GM23338 (cell line): ENCODE measurements at regions not wholly inside any gene's neighbourhood (a gene's known extent, or its start where the extent isn't known, plus 50 kb on each side); places are given as distances from the start of the nearest gene placed in this dataset.

Experiments
- ATAC-seq: fragments of 200-7000 bp; cut with Tn5 transposase; 3 replicates; pipeline ENCODE4 v1.9.1; 2020
- DNase-seq: peaks from one replicate; pipeline ENCODE4 v3.0.0-alpha.2; 2015; ENCODE audit warnings: low spot score
- H2AFZ ChIP-seq: fragments of 200-600 bp; sonication (generic); 2 replicates; pipeline ENCODE4 v1.8.0; 2016; ENCODE audit warnings: antibody characterized with exemption, mild to moderate bottlenecking, moderate library complexity
- H3F3A ChIP-seq: fragments of 200-600 bp; sonication (generic); replicated peaks from 2 replicates; pipeline ENCODE4 v1.8.0; 2017; ENCODE audit warnings: antibody characterized with exemption, mixed run types, low read depth
- H3K27ac ChIP-seq: fragments of 200-600 bp; sonication (generic); 2 replicates; pipeline ENCODE4 v1.6.1; 2016; ENCODE audit warnings: low read depth
- H3K27me3 ChIP-seq: fragments of 200-600 bp; sonication (generic); 2 replicates; pipeline ENCODE4 v1.8.0; 2016; ENCODE audit warnings: mild to moderate bottlenecking, mixed run types, moderate library complexity; ENCODE audit not compliant: insufficient read depth
- H3K36me3 ChIP-seq: fragments of 200-600 bp; sonication (generic); 2 replicates; pipeline ENCODE4 v1.8.0; 2016; ENCODE audit warnings: mild to moderate bottlenecking; ENCODE audit not compliant: insufficient read depth
- H3K4me1 ChIP-seq: fragments of 200-600 bp; sonication (generic); 2 replicates; pipeline ENCODE4 v1.8.0; 2016; ENCODE audit warnings: mild to moderate bottlenecking, moderate library complexity; ENCODE audit not compliant: insufficient read depth
- H3K4me2 ChIP-seq: fragments of 200-600 bp; sonication (generic); 2 replicates; pipeline ENCODE4 v1.7.1; 2017; ENCODE audit warnings: mixed run types
- H3K4me3 ChIP-seq: fragments of 200-600 bp; sonication (generic); 2 replicates; pipeline ENCODE4 v1.6.1; 2016; ENCODE audit warnings: mixed run types
- H3K79me2 ChIP-seq: fragments of 200-600 bp; sonication (generic); replicated peaks from 2 replicates; pipeline ENCODE4 v1.8.0; 2017; ENCODE audit warnings: mild to moderate bottlenecking; ENCODE audit not compliant: insufficient read depth
- H3K9me2 ChIP-seq: fragments of 200-600 bp; sonication (generic); 2 replicates; pipeline ENCODE4 v1.8.0; 2017; ENCODE audit not compliant: insufficient read depth
- H4K20me1 ChIP-seq: fragments of 200-600 bp; sonication (generic); replicated peaks from 2 replicates; pipeline ENCODE4 v1.8.0; 2017; ENCODE audit warnings: mild to moderate bottlenecking; ENCODE audit not compliant: insufficient read depth
- H3K27ac Mint-ChIP-seq: 2 replicates; pipeline ENCODE4 v1.8.0; 2020; ENCODE audit warnings: inconsistent platforms, mild to moderate bottlenecking, moderate library complexity, mixed read lengths
- H3K27me3 Mint-ChIP-seq: 3 replicates; pipeline ENCODE4 v1.8.0; 2022; ENCODE audit warnings: low read depth, mild to moderate bottlenecking, moderate library complexity, mixed read lengths, inconsistent platforms; ENCODE audit not compliant: insufficient read depth, poor library complexity
- H3K36me3 Mint-ChIP-seq: 3 replicates; pipeline ENCODE4 v1.8.0; 2021; ENCODE audit warnings: low read depth, mild to moderate bottlenecking, inconsistent platforms, moderate library complexity, mixed read lengths
- H3K4me1 Mint-ChIP-seq: 3 replicates; pipeline ENCODE4 v1.8.0; 2020; ENCODE audit warnings: mild to moderate bottlenecking, inconsistent platforms, mixed read lengths
- H3K4me3 Mint-ChIP-seq: 3 replicates; pipeline ENCODE4 v1.8.0; 2021; ENCODE audit warnings: moderate library complexity, mild to moderate bottlenecking, inconsistent platforms, mixed read lengths
- H3K9me3 Mint-ChIP-seq: 3 replicates; pipeline ENCODE4 v1.8.0; 2020; ENCODE audit warnings: moderate library complexity, mild to moderate bottlenecking, inconsistent platforms, mixed read lengths
- CREB1 ChIP-seq: fragments of 250-450 bp; sonication (Bioruptor Pico); IDR thresholded peaks from 2 replicates; pipeline ENCODE4 v1.5.0; 2020; ENCODE audit warnings: low read depth, mild to moderate bottlenecking, moderate library complexity
- ETS1 ChIP-seq: IDR thresholded peaks from 2 replicates; pipeline ENCODE4 v1.6.1; 2016; ENCODE audit warnings: antibody characterized with exemption
- EZH2 ChIP-seq: fragments of 200-600 bp; sonication (generic); IDR thresholded peaks from one replicate; pipeline ENCODE4 v1.8.0; 2017; ENCODE audit warnings: antibody characterized with exemption, mild to moderate bottlenecking, low read depth; ENCODE audit not compliant: unreplicated experiment
- EZH2phosphoT487 ChIP-seq: fragments of 200-600 bp; sonication (generic); IDR thresholded peaks from one replicate; pipeline ENCODE4 v1.8.1; 2018; ENCODE audit warnings: antibody characterized with exemption; ENCODE audit not compliant: unreplicated experiment
- NANOG ChIP-seq: IDR thresholded peaks from 2 replicates; pipeline ENCODE4 v1.6.1; 2016; ENCODE audit warnings: antibody characterized with exemption, borderline replicate concordance
- POLR2AphosphoS5 ChIP-seq: IDR thresholded peaks from 2 replicates; pipeline ENCODE4 v1.6.1; 2016; ENCODE audit warnings: antibody characterized with exemption, low read depth
- STAT1 ChIP-seq: IDR thresholded peaks from one replicate; pipeline ENCODE4 v1.6.1; 2016; ENCODE audit warnings: antibody characterized with exemption; ENCODE audit not compliant: unreplicated experiment
- ZNF114 ChIP-seq: fragments of 250-450 bp; sonication (Bioruptor Pico); IDR thresholded peaks from 2 replicates; pipeline ENCODE4 v1.5.0; 2020; ENCODE audit warnings: mild to moderate bottlenecking, moderate library complexity
- ZNF331 ChIP-seq: fragments of 250-450 bp; sonication (Bioruptor Pico); IDR thresholded peaks from 2 replicates; pipeline ENCODE4 v1.5.0; 2020; ENCODE audit warnings: low read depth, mild to moderate bottlenecking, moderate library complexity
- TF ChIP-seq, protein P1 (sequence below): IDR thresholded peaks from one replicate; pipeline ENCODE4 v1.6.1; 2018; ENCODE audit warnings: antibody characterized with exemption; ENCODE audit not compliant: unreplicated experiment
- TF ChIP-seq, protein P2 (sequence below), 2 experiments: fragments of 200-600 bp in 1 of 2; sonication (generic) in 1 of 2; conservative IDR thresholded peaks; 2 replicates each; pipeline versions ENCODE4 v1.5.1 to v1.6.1; 2016 to 2017; ENCODE audit warnings: antibody characterized with exemption in 2 of 2, low read depth in 2 of 2, mild to moderate bottlenecking in 2 of 2, moderate library complexity in 1 of 2

DNA sequence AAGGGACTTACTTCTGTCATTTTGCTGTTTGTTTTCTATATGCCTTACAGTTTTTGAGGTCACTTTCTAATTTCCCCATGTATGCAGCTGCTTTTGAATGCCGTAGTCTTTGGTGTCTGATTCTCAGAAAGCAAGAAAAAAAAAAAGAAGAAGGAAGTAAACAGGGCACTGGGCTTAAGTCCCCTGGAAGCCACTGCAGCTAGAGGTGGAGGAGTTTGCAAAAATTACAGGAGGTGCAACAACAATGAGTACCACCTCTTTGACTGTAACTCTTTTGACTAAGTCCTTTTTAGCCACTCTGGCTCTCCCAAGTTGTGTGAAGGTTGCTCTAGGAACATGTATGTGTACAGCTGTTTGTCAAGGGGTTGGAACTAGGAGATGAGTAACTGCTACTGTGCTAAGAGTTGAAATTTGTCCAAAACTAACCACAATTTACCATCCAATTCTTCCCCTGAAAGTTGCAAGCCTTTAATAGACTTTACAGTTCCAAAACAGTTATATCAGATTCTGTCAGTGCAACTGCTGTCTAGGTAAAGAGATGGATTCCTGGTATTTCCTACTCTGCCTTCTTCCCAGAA, 588.0 kb upstream of the LRRN3 start:
- Histone ChIP-seq H2AFZ (no peak overlapping the region), H3K36me3 (no peaks in the 10 kb centered on the region), H3K79me2 (no peaks in the 10 kb centered on the region), H3K27me3 (no peaks in the 10 kb centered on the region), H4K20me1 (no peaks in the 10 kb centered on the region), H3K27ac (no peak overlapping the region), H3K4me1 (no peaks in the 10 kb centered on the region), H3K4me2 (no peak overlapping the region), H3K9me2 (no peaks in the 10 kb centered on the region), H3K4me3 (no peak overlapping the region), H3F3A (no peaks in the 10 kb centered on the region)
- no peak for DNase-seq
- no peak overlapping the region for H3K27ac Mint-ChIP-seq
- no peaks in the 10 kb centered on the region for H3K9me3 Mint-ChIP-seq
- no peak for ATAC-seq
- no peaks in the 10 kb centered on the region for H3K36me3 Mint-ChIP-seq
- H3K4me1 Mint-ChIP-seq = no peaks in the 10 kb centered on the region
- TF ChIP-seq POLR2AphosphoS5 (no peak), ETS1 (no peak), CREB1 (CRISPR knock-in tag) (no peak), ZNF331 (no peak)
- TF ChIP-seq, protein P1, sequence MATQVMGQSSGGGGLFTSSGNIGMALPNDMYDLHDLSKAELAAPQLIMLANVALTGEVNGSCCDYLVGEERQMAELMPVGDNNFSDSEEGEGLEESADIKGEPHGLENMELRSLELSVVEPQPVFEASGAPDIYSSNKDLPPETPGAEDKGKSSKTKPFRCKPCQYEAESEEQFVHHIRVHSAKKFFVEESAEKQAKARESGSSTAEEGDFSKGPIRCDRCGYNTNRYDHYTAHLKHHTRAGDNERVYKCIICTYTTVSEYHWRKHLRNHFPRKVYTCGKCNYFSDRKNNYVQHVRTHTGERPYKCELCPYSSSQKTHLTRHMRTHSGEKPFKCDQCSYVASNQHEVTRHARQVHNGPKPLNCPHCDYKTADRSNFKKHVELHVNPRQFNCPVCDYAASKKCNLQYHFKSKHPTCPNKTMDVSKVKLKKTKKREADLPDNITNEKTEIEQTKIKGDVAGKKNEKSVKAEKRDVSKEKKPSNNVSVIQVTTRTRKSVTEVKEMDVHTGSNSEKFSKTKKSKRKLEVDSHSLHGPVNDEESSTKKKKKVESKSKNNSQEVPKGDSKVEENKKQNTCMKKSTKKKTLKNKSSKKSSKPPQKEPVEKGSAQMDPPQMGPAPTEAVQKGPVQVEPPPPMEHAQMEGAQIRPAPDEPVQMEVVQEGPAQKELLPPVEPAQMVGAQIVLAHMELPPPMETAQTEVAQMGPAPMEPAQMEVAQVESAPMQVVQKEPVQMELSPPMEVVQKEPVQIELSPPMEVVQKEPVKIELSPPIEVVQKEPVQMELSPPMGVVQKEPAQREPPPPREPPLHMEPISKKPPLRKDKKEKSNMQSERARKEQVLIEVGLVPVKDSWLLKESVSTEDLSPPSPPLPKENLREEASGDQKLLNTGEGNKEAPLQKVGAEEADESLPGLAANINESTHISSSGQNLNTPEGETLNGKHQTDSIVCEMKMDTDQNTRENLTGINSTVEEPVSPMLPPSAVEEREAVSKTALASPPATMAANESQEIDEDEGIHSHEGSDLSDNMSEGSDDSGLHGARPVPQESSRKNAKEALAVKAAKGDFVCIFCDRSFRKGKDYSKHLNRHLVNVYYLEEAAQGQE = no peak
- TF ChIP-seq, protein P2, sequence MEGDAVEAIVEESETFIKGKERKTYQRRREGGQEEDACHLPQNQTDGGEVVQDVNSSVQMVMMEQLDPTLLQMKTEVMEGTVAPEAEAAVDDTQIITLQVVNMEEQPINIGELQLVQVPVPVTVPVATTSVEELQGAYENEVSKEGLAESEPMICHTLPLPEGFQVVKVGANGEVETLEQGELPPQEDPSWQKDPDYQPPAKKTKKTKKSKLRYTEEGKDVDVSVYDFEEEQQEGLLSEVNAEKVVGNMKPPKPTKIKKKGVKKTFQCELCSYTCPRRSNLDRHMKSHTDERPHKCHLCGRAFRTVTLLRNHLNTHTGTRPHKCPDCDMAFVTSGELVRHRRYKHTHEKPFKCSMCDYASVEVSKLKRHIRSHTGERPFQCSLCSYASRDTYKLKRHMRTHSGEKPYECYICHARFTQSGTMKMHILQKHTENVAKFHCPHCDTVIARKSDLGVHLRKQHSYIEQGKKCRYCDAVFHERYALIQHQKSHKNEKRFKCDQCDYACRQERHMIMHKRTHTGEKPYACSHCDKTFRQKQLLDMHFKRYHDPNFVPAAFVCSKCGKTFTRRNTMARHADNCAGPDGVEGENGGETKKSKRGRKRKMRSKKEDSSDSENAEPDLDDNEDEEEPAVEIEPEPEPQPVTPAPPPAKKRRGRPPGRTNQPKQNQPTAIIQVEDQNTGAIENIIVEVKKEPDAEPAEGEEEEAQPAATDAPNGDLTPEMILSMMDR (conservative IDR thresholded peaks at IDR 0.05; ENCODE audit: low read depth in 2 of 2) = no peak
- H3K4me3 Mint-ChIP-seq = no peak overlapping the region
- no peaks in the 10 kb centered on the region for H3K27me3 Mint-ChIP-seq

DNA sequence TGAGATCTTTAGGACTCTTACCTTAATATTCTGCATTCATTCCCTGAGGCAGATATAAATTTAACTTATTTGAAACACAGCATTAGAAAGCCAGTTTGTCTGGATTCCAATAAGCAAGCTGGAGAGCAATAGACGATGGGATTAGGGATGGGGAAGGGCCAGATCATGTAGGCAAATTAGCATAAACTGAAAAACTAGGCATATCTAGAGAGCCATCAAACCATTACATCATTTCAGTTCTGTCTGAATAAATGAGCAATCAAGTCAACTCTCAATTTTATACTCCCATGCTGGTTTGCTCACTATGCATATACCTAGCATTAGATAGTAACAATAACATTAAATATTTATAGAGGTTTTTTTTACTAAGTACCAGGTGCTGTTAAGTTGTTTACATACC, 583.6 kb upstream of the LRRN3 start:
- Mint-ChIP-seq H3K27ac (no peak overlapping the region), H3K27me3 (no peaks in the 10 kb centered on the region), H3K36me3 (no peaks in the 10 kb centered on the region), H3K4me3 (no peak overlapping the region), H3K9me3 (peaks cover 4% of the 10 kb centered on the region; the same call in 2 of the 3 replicates), H3K4me1 (no peaks in the 10 kb centered on the region; the same call in 2 of the 3 replicates)
- Histone ChIP-seq H3K79me2 (no peaks in the 10 kb centered on the region), H3K4me2 (no peak overlapping the region), H3K27me3 (no peaks in the 10 kb centered on the region), H3K4me1 (no peaks in the 10 kb centered on the region), H4K20me1 (no peaks in the 10 kb centered on the region), H3K9me2 (no peaks in the 10 kb centered on the region), H3K36me3 (no peaks in the 10 kb centered on the region), H3K4me3 (no peak overlapping the region), H2AFZ (no peak overlapping the region), H3K27ac (no peak overlapping the region), H3F3A (no peaks in the 10 kb centered on the region)
- no peak for ATAC-seq
- no peak for DNase-seq
- TF ChIP-seq, protein P2 (conservative IDR thresholded peaks at IDR 0.05; ENCODE audit: low read depth in 2 of 2) = no peak
- TF ChIP-seq ZNF114 (CRISPR knock-in tag) = no peak
- TF ChIP-seq EZH2 = no peak
- no peak for TF ChIP-seq EZH2phosphoT487
- no peak for TF ChIP-seq NANOG
- TF ChIP-seq STAT1 = no peak
- TF ChIP-seq POLR2AphosphoS5 = no peak
- TF ChIP-seq ETS1 = no peak
- TF ChIP-seq CREB1 (CRISPR knock-in tag) = no peak
- no peak for TF ChIP-seq ZNF331
